ENCODE measurements at regions not wholly inside any gene's neighbourhood (a gene's known extent, or its start where the extent isn't known, plus 50 kb on each side); places are given as distances from the start of the nearest gene placed in this dataset.

- no peak for TF ChIP-seq USF1 (IDR thresholded peaks at IDR 0.05)
- no peak for TF ChIP-seq EGR1 (IDR thresholded peaks at IDR 0.05)
- no peak for TF ChIP-seq EP300 (IDR thresholded peaks at IDR 0.05; ENCODE audit: borderline replicate concordance)
- TF ChIP-seq REST (IDR thresholded peaks at IDR 0.05; ENCODE audit: low read depth), result no peak
- TF ChIP-seq RAD21 (IDR thresholded peaks at IDR 0.05; ENCODE audit: low read depth), result no peak
- TF ChIP-seq CREB1 (IDR thresholded peaks at IDR 0.05; ENCODE audit: low read depth), result no peak
- no peak for TF ChIP-seq YY1 (IDR thresholded peaks at IDR 0.05; ENCODE audit: low read depth)
- no peak for TF ChIP-seq ZBTB7A (IDR thresholded peaks at IDR 0.05; ENCODE audit: low read depth)
- TF ChIP-seq MAX (IDR thresholded peaks at IDR 0.05), result no peak
- TF ChIP-seq TEAD4 (IDR thresholded peaks at IDR 0.05), result no peak
- no peak for TF ChIP-seq CEBPB (IDR thresholded peaks at IDR 0.05)
- TF ChIP-seq TCF12 (IDR thresholded peaks at IDR 0.05; ENCODE audit: low read depth), result no peak
- no peak for TF ChIP-seq FOXM1 (IDR thresholded peaks at IDR 0.05; ENCODE audit: borderline replicate concordance, low read depth)
Measured at GRCh38 chr7:118041251-118041878, 142.6 kb upstream of the LSM8 start.
